ENCODE measurements at regions not wholly inside any gene's neighbourhood (a gene's known extent, or its start where the extent isn't known, plus 50 kb on each side); places are given as distances from the start of the nearest gene placed in this dataset.

- TF ChIP-seq CTCF (IDR thresholded peaks at IDR 0.05; ENCODE audit: low read length) (no peak), EZH2 (optimal IDR thresholded peaks at IDR 0.05; ENCODE audit: low read depth, low read length) (no peak)
These were observed 1456.4 kb downstream of the SUCLG1 start for GRCh38 chr2:83002706-83003105.
